Parathyroid adenoma (tissue), 2 donors: ENCODE measurements at regions not wholly inside any gene's neighbourhood (a gene's known extent, or its start where the extent isn't known, plus 50 kb on each side); places are given as distances from the start of the nearest gene placed in this dataset.

Experiments
- H2AFZ ChIP-seq: fragments of 300-600 bp; sonication (generic); one replicate; pipeline ENCODE4 v1.7.0; 2017; ENCODE audit warnings: antibody characterized with exemption, mild to moderate bottlenecking
- H3K27ac ChIP-seq: fragments of 300-600 bp; sonication (generic); one replicate; pipeline ENCODE4 v1.7.0; 2017
- H3K27me3 ChIP-seq: fragments of 300-600 bp; sonication (generic); one replicate; pipeline ENCODE4 v1.7.0; 2017; ENCODE audit warnings: low read length; ENCODE audit not compliant: control insufficient read depth, insufficient read depth
- H3K36me3 ChIP-seq: fragments of 300-600 bp; sonication (generic); one replicate; pipeline ENCODE4 v1.7.0; 2017; ENCODE audit warnings: low read length; ENCODE audit not compliant: control insufficient read depth, insufficient read depth
- H3K4me1 ChIP-seq: fragments of 300-600 bp; sonication (generic); one replicate; pipeline ENCODE4 v1.7.0; 2017; ENCODE audit warnings: control low read depth
- H3K4me2 ChIP-seq: fragments of 300-600 bp; sonication (generic); one replicate; pipeline ENCODE4 v1.7.0; 2017; ENCODE audit warnings: low read length
- H3K4me3 ChIP-seq: fragments of 300-600 bp; sonication (generic); one replicate; pipeline ENCODE4 v1.7.0; 2017; ENCODE audit warnings: low read depth, low read length
- H3K79me2 ChIP-seq: fragments of 300-600 bp; sonication (generic); one replicate; pipeline ENCODE4 v1.7.0; 2017; ENCODE audit warnings: control low read depth
- H3K9ac ChIP-seq: fragments of 300-600 bp; sonication (generic); one replicate; pipeline ENCODE4 v1.7.0; 2017; ENCODE audit warnings: mild to moderate bottlenecking
- H3K9me3 ChIP-seq: fragments of 300-600 bp; sonication (generic); one replicate; pipeline ENCODE4 v1.7.0; 2017; ENCODE audit warnings: low read length; ENCODE audit not compliant: control insufficient read depth
- CTCF ChIP-seq: fragments of 300-600 bp; sonication (generic); IDR thresholded peaks from one replicate; pipeline ENCODE4 v1.7.0; 2017; ENCODE audit warnings: antibody characterized with exemption, mild to moderate bottlenecking
- donor health status: primary hyperparathyroidism.

GRCh38 chr4:127036296-127036695, 596.5 kb upstream of the INTU start:
- Histone ChIP-seq H2AFZ (no peak overlapping the region), H3K36me3 (no peaks in the 10 kb centered on the region), H3K4me3 (no peak overlapping the region), H3K27ac (no peak overlapping the region), H3K27me3 (no peaks in the 10 kb centered on the region), H3K4me2 (no peak overlapping the region), H3K79me2 (no peaks in the 10 kb centered on the region), H3K9ac (no peak overlapping the region), H3K4me1 (no peaks in the 10 kb centered on the region), H3K9me3 (no peaks in the 10 kb centered on the region)
- no peak for TF ChIP-seq CTCF

- Histone ChIP-seq H3K9me3 (no peaks in the 10 kb centered on the region), H3K9ac (no peak overlapping the region), H3K4me1 (no peaks in the 10 kb centered on the region), H2AFZ (no peak overlapping the region), H3K4me3 (no peak overlapping the region), H3K27me3 (no peaks in the 10 kb centered on the region), H3K4me2 (no peak overlapping the region), H3K36me3 (no peaks in the 10 kb centered on the region), H3K79me2 (no peaks in the 10 kb centered on the region), H3K27ac (no peak overlapping the region)
- TF ChIP-seq CTCF, result no peak
Observed at GRCh38 chr4:127045861-127046260, 586.9 kb upstream of the INTU start.

GRCh38 chr4:127047930-127048329, 584.8 kb upstream of the INTU start:
- Histone ChIP-seq H3K4me1 (no peaks in the 10 kb centered on the region), H3K27ac (no peak overlapping the region), H3K4me3 (no peak overlapping the region)

GRCh38 chr4:127048376-127049044, 584.2 kb upstream of the INTU start:
- Histone ChIP-seq H3K4me1 (no peaks in the 10 kb centered on the region), H3K27me3 (no peaks in the 10 kb centered on the region), H3K4me3 (no peak overlapping the region), H3K27ac (no peak overlapping the region), H3K9ac (no peak overlapping the region), H3K4me2 (no peak overlapping the region), H3K79me2 (no peaks in the 10 kb centered on the region), H3K9me3 (no peaks in the 10 kb centered on the region), H2AFZ (no peak overlapping the region), H3K36me3 (no peaks in the 10 kb centered on the region)
- no peak for TF ChIP-seq CTCF

More at GRCh38 chr4:127047930-127048329, 584.8 kb upstream of the INTU start:
- H3K36me3 ChIP-seq, result no peaks in the 10 kb centered on the region
- H2AFZ ChIP-seq, result no peak overlapping the region
- no peak overlapping the region for H3K9ac ChIP-seq
- no peaks in the 10 kb centered on the region for H3K79me2 ChIP-seq
- no peak for TF ChIP-seq CTCF
- H3K4me2 ChIP-seq, result no peak overlapping the region
- H3K9me3 ChIP-seq, result no peaks in the 10 kb centered on the region
- H3K27me3 ChIP-seq, result no peaks in the 10 kb centered on the region

GRCh38 chr4:127049526-127049925, 583.2 kb upstream of the INTU start:
- no peaks in the 10 kb centered on the region for H3K79me2 ChIP-seq
- no peaks in the 10 kb centered on the region for H3K4me1 ChIP-seq
- H3K4me3 ChIP-seq, result no peak overlapping the region
- H3K27ac ChIP-seq, result no peak overlapping the region
- H3K36me3 ChIP-seq, result no peaks in the 10 kb centered on the region
- no peaks in the 10 kb centered on the region for H3K9me3 ChIP-seq
- H3K9ac ChIP-seq, result no peak overlapping the region
- no peaks in the 10 kb centered on the region for H3K27me3 ChIP-seq
- H2AFZ ChIP-seq, result no peak overlapping the region
- H3K4me2 ChIP-seq, result peak overlapping the region; percentile 35
- no peak for TF ChIP-seq CTCF
